HCT116 (cell line): ENCODE measurements at regions not wholly inside any gene's neighbourhood (a gene's known extent, or its start where the extent isn't known, plus 50 kb on each side); places are given as distances from the start of the nearest gene placed in this dataset.

Experiments
- ATAC-seq: fragments of 200-7000 bp; cut with Tn5 transposase; 2 replicates; pipeline ENCODE4 v1.9.1; 2020; ENCODE audit warnings: mild to moderate bottlenecking, moderate library complexity
- BruUV-seq: library from RNA; stranded (reverse); fragments of 400-500 nt; replicated peaks from 2 replicates; lab custom pipeline; 2021; lab: Mats Ljungman, UMichigan
- CTCF ChIA-PET: fragments of 300-600 bp; sonication (Branson Sonifier 250); formaldehyde crosslinking; loops from one replicate; lab custom pipeline; 2021; ENCODE audit warnings: antibody characterized with exemption; lab: Charles Lee
- POLR2A ChIA-PET: fragments of 300-600, 350-600 bp; sonication (Branson Sonifier 250); formaldehyde crosslinking; loops from one replicate; lab custom pipeline; 2021; ENCODE audit warnings: antibody characterized with exemption; lab: Charles Lee
- RAD21 ChIA-PET, 2 experiments: fragments of 300-600 bp; sonication (Branson Sonifier 250); formaldehyde crosslinking; loops; one replicate each; lab custom pipeline; 2023; ENCODE audit warnings: low total read pairs in 2 of 2; ENCODE audit not compliant: uncharacterized antibody in 2 of 2, unreplicated experiment in 2 of 2, low non-redundant PET in 1 of 2; lab: Charles Lee
- DNase-seq: peaks from one replicate; pipeline ENCODE4 v3.0.0-alpha.2; 2010; ENCODE audit warnings: low read depth, low spot score
- H2AFZ ChIP-seq: fragments of 200-600 bp; shearing (Covaris generic), sonication (generic); 2 replicates; pipeline ENCODE4 v1.6.1; 2017; ENCODE audit warnings: low read depth, mixed run types, mixed read lengths, antibody characterized with exemption, low read length; ENCODE audit not compliant: poor library complexity, severe bottlenecking
- H3K27ac ChIP-seq: 2 replicates; pipeline ENCODE4 v1.5.1; 2012; ENCODE audit warnings: low read depth, low read length
- H3K27me3 ChIP-seq: fragments of 200-600 bp; sonication (generic); 2 replicates; pipeline ENCODE4 v1.6.1; 2016; ENCODE audit warnings: mixed run types, low read length, mixed read lengths; ENCODE audit not compliant: insufficient read depth
- H3K36me3 ChIP-seq, 2 experiments: fragments of 200-500 bp in 1 of 2; fragments of 200-600 bp in 1 of 2; sonication (Bioruptor generic) in 1 of 2; sonication (generic) in 1 of 2; 2 replicates each; pipeline versions ENCODE4 v1.5.1 to v1.6.1; 2014 to 2016; ENCODE audit warnings: low read length in 2 of 2, inconsistent platforms in 1 of 2, mixed read lengths in 1 of 2, mixed run types in 1 of 2; ENCODE audit not compliant: insufficient read depth in 2 of 2, control insufficient read depth in 1 of 2
- H3K4me1 ChIP-seq, 2 experiments: fragments of 200-600 bp in 1 of 2; sonication (generic) in 1 of 2; 2 replicates each; pipeline versions ENCODE4 v1.5.1 to v1.6.1; 2012 to 2017; ENCODE audit warnings: low read length in 2 of 2, inconsistent platforms in 1 of 2, mild to moderate bottlenecking in 1 of 2, mixed read lengths in 1 of 2, mixed run types in 1 of 2, moderate library complexity in 1 of 2; ENCODE audit not compliant: insufficient read depth in 2 of 2, control insufficient read depth in 1 of 2
- H3K4me2 ChIP-seq: fragments of 200-600 bp; sonication (generic); 2 replicates; pipeline ENCODE4 v1.6.1; 2017; ENCODE audit warnings: mixed run types, low read length, mixed read lengths
- H3K4me3 ChIP-seq, 2 experiments: fragments of 200-600 bp in 1 of 2; sonication (generic) in 1 of 2; replicated peaks in 1 of 2; 2 replicates each; pipeline ENCODE4 v1.5.1; 2011 to 2016; ENCODE audit warnings: low read length in 2 of 2, control low read depth in 1 of 2, low read depth in 1 of 2, mild to moderate bottlenecking in 1 of 2, mixed read lengths in 1 of 2, mixed run types in 1 of 2
- H3K79me2 ChIP-seq: fragments of 200-600 bp; sonication (generic); 2 replicates; pipeline ENCODE4 v1.6.1; 2017; ENCODE audit warnings: mild to moderate bottlenecking, mixed run types, low read length, moderate library complexity, mixed read lengths; ENCODE audit not compliant: insufficient read depth
- H3K9ac ChIP-seq: fragments of 200-600 bp; sonication (generic); 2 replicates; pipeline ENCODE4 v1.6.1; 2016; ENCODE audit warnings: low read length, mixed read lengths
- H3K9me2 ChIP-seq: fragments of 200-600 bp; sonication (generic), shearing (Covaris generic); 2 replicates; pipeline ENCODE4 v1.6.1; 2017; ENCODE audit warnings: mixed run types, mild to moderate bottlenecking, moderate library complexity; ENCODE audit not compliant: insufficient read depth
- H3K9me3 ChIP-seq, 2 experiments: fragments of 200-500 bp in 1 of 2; fragments of 200-600 bp in 1 of 2; sonication (Bioruptor generic) in 1 of 2; sonication (generic) in 1 of 2; 2 replicates each; pipeline ENCODE4 v1.6.1; 2014 to 2017; ENCODE audit warnings: low read length in 2 of 2, mixed read lengths in 2 of 2, inconsistent platforms in 1 of 2, low read depth in 1 of 2, mild to moderate bottlenecking in 1 of 2, mixed run types in 1 of 2, moderate library complexity in 1 of 2; ENCODE audit not compliant: control insufficient read depth in 1 of 2, insufficient read depth in 1 of 2
- H4K20me1 ChIP-seq: fragments of 200-600 bp; sonication (generic), shearing (Covaris generic); 2 replicates; pipeline ENCODE4 v1.6.1; 2017; ENCODE audit warnings: mixed run types, mild to moderate bottlenecking, moderate library complexity; ENCODE audit not compliant: insufficient read depth
- ATF3 ChIP-seq: IDR thresholded peaks from 2 replicates; pipeline ENCODE4 v1.6.1; 2012
- CBX3 ChIP-seq: IDR thresholded peaks from 2 replicates; pipeline ENCODE4 v1.6.1; 2012; ENCODE audit warnings: low read depth
- CTCF ChIP-seq, 3 experiments: fragments of 200-600 bp in 1 of 3; sonication (generic) in 1 of 3; IDR thresholded peaks in 2 of 3; conservative IDR thresholded peaks in 1 of 3; 2 replicates each; pipeline ENCODE4 v1.5.1; 2012 to 2017; ENCODE audit warnings: low read depth in 2 of 3, low read length in 2 of 3, antibody characterized with exemption in 1 of 3, borderline replicate concordance in 1 of 3, control low read depth in 1 of 3, mild to moderate bottlenecking in 1 of 3, mixed read lengths in 1 of 3, mixed run types in 1 of 3, moderate library complexity in 1 of 3; ENCODE audit not compliant: insufficient read depth in 1 of 3
- EGR1 ChIP-seq: IDR thresholded peaks from 2 replicates; pipeline ENCODE4 v1.6.1; 2012; ENCODE audit warnings: low read depth
- ELF1 ChIP-seq: IDR thresholded peaks from 2 replicates; pipeline ENCODE4 v1.6.1; 2012; ENCODE audit warnings: low read depth, borderline replicate concordance
- FOSL1 ChIP-seq: IDR thresholded peaks from 2 replicates; pipeline ENCODE4 v1.6.1; 2012; ENCODE audit warnings: low read depth
- POLR2AphosphoS5 ChIP-seq: IDR thresholded peaks from 2 replicates; pipeline ENCODE4 v1.6.1; 2011; ENCODE audit warnings: mild to moderate bottlenecking, low read depth, low read length, moderate library complexity
- RAD21 ChIP-seq: IDR thresholded peaks from 2 replicates; pipeline ENCODE4 v1.6.1; 2012; ENCODE audit warnings: low read depth, mild to moderate bottlenecking
- SIN3A ChIP-seq: IDR thresholded peaks from 2 replicates; pipeline ENCODE4 v1.6.1; 2012; ENCODE audit warnings: low read depth
- SP1 ChIP-seq: IDR thresholded peaks from 2 replicates; pipeline ENCODE4 v1.6.1; 2012; ENCODE audit warnings: low read depth
- SRF ChIP-seq: IDR thresholded peaks from 2 replicates; pipeline ENCODE4 v1.6.1; 2012; ENCODE audit warnings: low read depth
- ZBTB33 ChIP-seq: IDR thresholded peaks from 2 replicates; pipeline ENCODE4 v1.6.1; 2011; ENCODE audit warnings: mild to moderate bottlenecking, low read length, moderate library complexity; ENCODE audit not compliant: insufficient replicate concordance; ENCODE audit errors: extremely low read depth
- ZFX ChIP-seq: fragments of 450-650 bp; IDR thresholded peaks from 2 replicates; pipeline ENCODE4 v1.6.1; 2017
- ZNF274 ChIP-seq: fragments of 200-500 bp; sonication (Bioruptor generic); IDR thresholded peaks from 2 replicates; pipeline ENCODE4 v1.6.1; 2014; ENCODE audit warnings: mild to moderate bottlenecking, low read depth, low read length, inconsistent platforms
- intact Hi-C: fragments of 100-400 bp; cut with micrococcal nuclease; formaldehyde crosslinking; loops from 2 replicates; pipeline ENCODE4 v1.10.0; 2022

- H3K9ac ChIP-seq, result no peak overlapping the region
- H2AFZ ChIP-seq, result no peak overlapping the region
- H3K9me2 ChIP-seq, result no peaks in the 10 kb centered on the region
- no peak for ATAC-seq
- H3K9me3 ChIP-seq, result no peaks in the 10 kb centered on the region
- H3K79me2 ChIP-seq, result no peaks in the 10 kb centered on the region
- POLR2A ChIA-PET, result no interaction called here
- H3K27ac ChIP-seq, result no peak overlapping the region
- no peaks in the 10 kb centered on the region for H3K4me1 ChIP-seq
- H4K20me1 ChIP-seq, result no peaks in the 10 kb centered on the region
- BruUV-seq, result no TSS peak
- no peak for DNase-seq
- H3K4me3 ChIP-seq, result no peak overlapping the region
- TF ChIP-seq SIN3A, result no peak
- TF ChIP-seq POLR2AphosphoS5, result no peak
- TF ChIP-seq EGR1, result no peak
- no peak for TF ChIP-seq CBX3
- no peak for TF ChIP-seq RAD21
- no peak for TF ChIP-seq ZFX
- no peak for TF ChIP-seq ELF1
- no peak for TF ChIP-seq ATF3
- no peak for TF ChIP-seq SP1
- TF ChIP-seq ZBTB33, result no peak
- TF ChIP-seq FOSL1, result no peak
- no peak for TF ChIP-seq CTCF (IDR thresholded peaks at IDR 0.05 in 2 of 3, conservative IDR thresholded peaks at IDR 0.05 in 1 of 3; ENCODE audit: borderline replicate concordance in 1 of 3, insufficient read depth in 1 of 3, low read depth in 2 of 3, low read length in 2 of 3)
- TF ChIP-seq ZNF274, result no peak
- no peak for TF ChIP-seq SRF
- H3K4me2 ChIP-seq, result no peak overlapping the region
- intact Hi-C loops, result no loop called here
- CTCF ChIA-PET, result no interaction called here
- RAD21 ChIA-PET, result no interaction called here
- no peaks in the 10 kb centered on the region for H3K36me3 ChIP-seq
- H3K27me3 ChIP-seq, result no peaks in the 10 kb centered on the region
Measured at GRCh38 chr5:100749771-100750284, 153.3 kb downstream of the ST8SIA4 start.
